ENCODE measurements at regions not wholly inside any gene's neighbourhood (a gene's known extent, or its start where the extent isn't known, plus 50 kb on each side); places are given as distances from the start of the nearest gene placed in this dataset.

GRCh38 chr3:168738527-168739325 lies 643.0 kb upstream of the GOLIM4 start:
- DNase-seq, result no peak
- Histone ChIP-seq H3K9ac (ENCODE audit: low read depth, low read length) (no peak overlapping the region), H3K9me3 (ENCODE audit: insufficient read depth, low read length, severe bottlenecking) (no peaks in the 10 kb centered on the region), H3K27ac (ENCODE audit: low read length) (no peak overlapping the region), H4K20me1 (ENCODE audit: insufficient read depth, low read length) (no peaks in the 10 kb centered on the region), H2AFZ (ENCODE audit: low read depth, low read length) (no peak overlapping the region), H3K4me1 (ENCODE audit: insufficient read depth, low read length) (no peaks in the 10 kb centered on the region), H3K36me3 (ENCODE audit: insufficient read depth, low read length) (no peaks in the 10 kb centered on the region), H3K79me2 (ENCODE audit: insufficient read depth, low read length) (no peaks in the 10 kb centered on the region), H3K4me3 (ENCODE audit: low read depth in 1 of 2, low read length in 2 of 2) (no peak overlapping the region), H3K27me3 (ENCODE audit: insufficient read depth, low read length, poor library complexity) (no peaks in the 10 kb centered on the region), H3K4me2 (ENCODE audit: insufficient read depth, low read length) (no peak overlapping the region)
- TF ChIP-seq EZH2 (IDR thresholded peaks at IDR 0.05; ENCODE audit: borderline replicate concordance, low read depth, low read length, severe bottlenecking) (no peak), CTCF (IDR thresholded peaks at IDR 0.05; ENCODE audit: borderline replicate concordance, extremely low read depth, low read length, poor library complexity, severe bottlenecking) (no peak)
- ATAC-seq (ENCODE audit: insufficient read depth, low read depth), result no peak

GRCh38 chr3:168736202-168736601 lies 640.5 kb upstream of the GOLIM4 start:
- Histone ChIP-seq H3K9ac (ENCODE audit: low read depth, low read length) (no peak overlapping the region), H4K20me1 (ENCODE audit: insufficient read depth, low read length) (no peaks in the 10 kb centered on the region), H3K27ac (ENCODE audit: low read length) (no peak overlapping the region), H3K36me3 (ENCODE audit: insufficient read depth, low read length) (no peaks in the 10 kb centered on the region), H3K79me2 (ENCODE audit: insufficient read depth, low read length) (no peaks in the 10 kb centered on the region), H3K4me1 (ENCODE audit: insufficient read depth, low read length) (no peaks in the 10 kb centered on the region), H3K27me3 (ENCODE audit: insufficient read depth, low read length, poor library complexity) (no peaks in the 10 kb centered on the region), H3K4me2 (ENCODE audit: insufficient read depth, low read length) (no peak overlapping the region), H3K9me3 (ENCODE audit: insufficient read depth, low read length, severe bottlenecking) (no peaks in the 10 kb centered on the region), H2AFZ (ENCODE audit: low read depth, low read length) (no peak overlapping the region), H3K4me3 (ENCODE audit: low read depth in 1 of 2, low read length in 2 of 2) (no peak overlapping the region)
- DNase-seq (no peak), ATAC-seq (ENCODE audit: insufficient read depth, low read depth) (no peak)
- TF ChIP-seq CTCF (IDR thresholded peaks at IDR 0.05; ENCODE audit: borderline replicate concordance, extremely low read depth, low read length, poor library complexity, severe bottlenecking), result no peak
- no peak for TF ChIP-seq EZH2 (IDR thresholded peaks at IDR 0.05; ENCODE audit: borderline replicate concordance, low read depth, low read length, severe bottlenecking)

- H3K27ac ChIP-seq (ENCODE audit: low read length), result no peak overlapping the region
- no peaks in the 10 kb centered on the region for H3K9me3 ChIP-seq (ENCODE audit: insufficient read depth, low read length, severe bottlenecking)
- H3K79me2 ChIP-seq (ENCODE audit: insufficient read depth, low read length), result no peaks in the 10 kb centered on the region
- no peak for ATAC-seq (ENCODE audit: insufficient read depth, low read depth)
- H3K27me3 ChIP-seq (ENCODE audit: insufficient read depth, low read length, poor library complexity), result no peaks in the 10 kb centered on the region
- no peak overlapping the region for H2AFZ ChIP-seq (ENCODE audit: low read depth, low read length)
- H3K4me3 ChIP-seq (ENCODE audit: low read depth in 1 of 2, low read length in 2 of 2), result no peak overlapping the region
- H3K4me1 ChIP-seq (ENCODE audit: insufficient read depth, low read length), result no peaks in the 10 kb centered on the region
- no peaks in the 10 kb centered on the region for H3K36me3 ChIP-seq (ENCODE audit: insufficient read depth, low read length)
- no peak overlapping the region for H3K9ac ChIP-seq (ENCODE audit: low read depth, low read length)
- H4K20me1 ChIP-seq (ENCODE audit: insufficient read depth, low read length), result no peaks in the 10 kb centered on the region
- no peak for TF ChIP-seq EZH2 (IDR thresholded peaks at IDR 0.05; ENCODE audit: borderline replicate concordance, low read depth, low read length, severe bottlenecking)
- H3K4me2 ChIP-seq (ENCODE audit: insufficient read depth, low read length), result no peak overlapping the region
- no peak for DNase-seq
Measured at GRCh38 chr3:168730073-168730472, 634.3 kb upstream of the GOLIM4 start.

DNA sequence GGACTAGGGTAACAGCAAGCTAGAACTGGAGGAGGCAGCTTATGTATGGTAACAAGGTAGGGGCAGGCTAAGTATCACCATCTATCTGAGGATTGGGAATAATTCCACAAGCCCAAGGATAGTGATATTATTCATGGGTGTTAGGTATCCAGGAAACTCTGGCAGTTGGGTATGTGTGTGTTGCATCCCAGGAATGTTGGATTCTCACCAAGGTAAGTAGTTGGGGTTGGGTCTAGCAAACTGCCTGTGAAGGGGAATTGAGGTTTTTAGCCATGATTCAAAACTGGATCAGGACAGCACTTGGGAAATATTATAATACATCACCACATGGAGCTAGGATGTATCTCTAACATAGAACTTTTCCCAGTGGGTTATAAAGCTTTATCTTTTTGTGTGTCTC lies 626.4 kb upstream of the GOLIM4 start:
- Histone ChIP-seq H3K79me2 (ENCODE audit: insufficient read depth, low read length) (no peaks in the 10 kb centered on the region), H3K4me3 (ENCODE audit: low read depth in 1 of 2, low read length in 2 of 2) (no peak overlapping the region), H3K4me2 (ENCODE audit: insufficient read depth, low read length) (no peak overlapping the region), H3K36me3 (ENCODE audit: insufficient read depth, low read length) (no peaks in the 10 kb centered on the region), H3K4me1 (ENCODE audit: insufficient read depth, low read length) (no peaks in the 10 kb centered on the region), H3K9me3 (ENCODE audit: insufficient read depth, low read length, severe bottlenecking) (no peaks in the 10 kb centered on the region), H2AFZ (ENCODE audit: low read depth, low read length) (no peak overlapping the region), H3K9ac (ENCODE audit: low read depth, low read length) (no peak overlapping the region), H3K27me3 (ENCODE audit: insufficient read depth, low read length, poor library complexity) (no peaks in the 10 kb centered on the region), H4K20me1 (ENCODE audit: insufficient read depth, low read length) (no peaks in the 10 kb centered on the region), H3K27ac (ENCODE audit: low read length) (no peak overlapping the region)
- no peak for ATAC-seq (ENCODE audit: insufficient read depth, low read depth)
- no peak for TF ChIP-seq EZH2 (IDR thresholded peaks at IDR 0.05; ENCODE audit: borderline replicate concordance, low read depth, low read length, severe bottlenecking)
- TF ChIP-seq CTCF (IDR thresholded peaks at IDR 0.05; ENCODE audit: borderline replicate concordance, extremely low read depth, low read length, poor library complexity, severe bottlenecking), result no peak
- no peak for DNase-seq
